Muscle of back (tissue), 3 donors: ENCODE measurements at regions not wholly inside any gene's neighbourhood (a gene's known extent, or its start where the extent isn't known, plus 50 kb on each side); places are given as distances from the start of the nearest gene placed in this dataset.
"Not testable (repeated sequence)": the region's sequence is repeated elsewhere in the genome, so short reads cannot be mapped to it uniquely, and the experiment has no call there.

Source experiments
- DNase-seq, 3 donors: peaks; one replicate each; pipeline versions ENCODE4 v3.0.0 to v3.0.0-alpha.2; 2013

DNA sequence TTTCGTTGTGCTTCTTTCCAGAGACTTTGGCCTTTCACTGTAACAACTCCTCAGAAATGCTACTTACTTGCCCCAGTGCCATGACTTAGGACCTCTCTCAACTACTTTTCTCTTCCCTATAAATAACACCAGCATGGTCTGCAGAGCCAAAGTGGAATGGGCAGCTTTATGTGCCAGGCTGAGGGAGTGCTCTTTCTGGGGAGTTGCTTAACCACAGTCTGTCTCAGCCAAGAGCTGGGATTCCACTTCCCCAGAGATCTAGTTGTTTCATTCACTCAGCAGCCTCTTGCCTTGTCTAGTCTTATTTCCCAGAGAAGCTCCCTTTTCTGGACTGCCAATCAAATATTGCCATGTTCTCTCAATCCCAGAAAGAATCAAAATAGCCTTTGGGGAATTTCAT is 912.2 kb downstream of the GRID1 start:
- DNase-seq: no peak

DNA sequence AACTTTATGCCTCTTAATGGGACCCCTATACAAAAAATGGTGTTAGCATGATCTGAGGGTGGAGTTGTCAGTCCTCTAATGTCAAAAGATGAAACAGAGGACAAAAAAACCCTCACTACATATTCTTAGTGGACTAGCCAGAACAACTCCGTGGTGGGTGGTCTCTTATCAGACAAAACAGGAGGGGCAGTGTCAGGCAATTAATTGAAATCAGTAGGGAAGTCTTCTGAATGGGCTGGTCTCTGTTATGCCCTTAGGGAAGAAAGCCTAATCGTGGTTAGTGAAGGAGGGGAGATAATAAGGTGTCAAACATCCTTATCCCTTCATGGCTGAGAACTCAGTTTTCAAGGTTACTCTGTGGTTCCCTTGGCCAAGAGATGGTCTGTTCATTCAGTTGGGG is 909.4 kb downstream of the GRID1 start:
- no peak for DNase-seq

DNA sequence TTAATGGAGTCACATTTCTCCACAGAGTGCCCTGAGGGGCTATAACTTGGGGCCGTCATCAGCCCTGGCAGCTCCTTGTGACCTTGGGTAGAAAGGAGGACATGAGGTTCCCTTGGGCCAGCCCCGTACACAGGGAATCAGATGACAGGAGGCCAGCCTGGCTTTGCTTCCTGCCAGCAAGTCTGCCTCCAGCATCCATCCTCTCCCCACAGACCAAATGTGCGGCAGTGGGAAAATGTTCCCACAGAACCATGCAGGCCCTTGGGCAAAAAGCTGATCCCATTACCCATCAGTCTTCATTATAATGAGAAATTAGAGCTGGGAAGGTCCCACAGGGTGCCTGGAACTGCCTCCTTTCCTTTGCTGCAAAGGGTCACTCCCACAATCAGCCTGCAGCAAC is 908.3 kb downstream of the GRID1 start:
- DNase-seq: no peak

DNA sequence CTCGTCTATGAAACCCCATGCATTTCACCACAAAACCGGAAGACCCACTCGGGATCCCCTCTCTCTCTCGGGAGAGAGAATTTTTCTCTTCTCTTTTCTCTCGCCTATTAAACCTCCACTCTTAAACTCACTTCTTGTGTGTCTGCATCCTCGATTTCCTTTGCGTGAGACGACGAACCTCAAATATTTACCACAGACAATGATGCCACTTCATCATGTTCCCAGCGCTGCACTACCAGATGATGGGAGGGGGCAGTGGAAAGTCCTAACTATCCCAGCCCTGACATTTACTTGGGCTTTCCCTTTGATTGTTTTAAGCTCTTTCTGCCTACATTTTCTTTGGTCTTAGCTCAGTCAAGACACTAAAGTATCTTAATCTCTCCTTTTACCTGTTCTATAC is 906.7 kb downstream of the GRID1 start:
- DNase-seq: no peak

DNA sequence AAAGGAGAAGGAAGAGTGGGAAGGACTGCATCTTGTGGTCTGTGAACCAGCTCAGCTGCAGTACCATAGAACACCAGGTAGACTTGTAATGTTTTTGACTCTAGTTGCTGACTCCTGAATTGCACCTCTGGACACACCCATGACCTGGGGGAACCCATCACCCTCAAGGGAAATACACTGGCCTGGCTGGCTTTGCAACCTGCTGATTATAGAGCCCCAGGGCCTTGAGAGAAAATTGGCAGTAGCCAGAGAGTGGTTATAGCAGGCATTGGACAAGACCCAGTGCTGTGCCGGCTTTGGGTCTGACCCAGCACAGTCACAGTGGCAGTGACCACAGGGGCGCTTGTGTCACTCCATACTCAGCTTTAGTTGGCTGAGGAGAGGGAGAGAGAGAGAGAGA is 902.3 kb downstream of the GRID1 start:
- DNase-seq: no peak

DNA sequence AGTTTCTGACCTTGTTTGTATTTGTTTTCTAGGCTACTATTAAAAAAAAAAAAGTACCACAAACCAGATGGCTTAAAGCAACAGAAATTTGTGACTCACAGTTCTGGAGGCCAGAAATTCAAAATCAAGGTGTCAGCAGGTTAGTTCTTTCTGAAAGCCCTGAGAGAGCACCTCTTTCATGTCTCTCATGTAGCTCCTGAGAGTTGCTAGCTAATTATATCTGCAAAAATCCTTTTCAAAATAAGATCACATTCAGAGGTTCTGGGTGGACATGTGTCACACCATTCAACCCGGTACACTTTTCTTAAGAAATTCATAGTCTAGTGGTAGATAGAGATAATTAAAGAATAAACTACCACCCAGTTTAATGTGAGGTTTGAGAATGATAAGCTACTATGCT is 888.6 kb downstream of the GRID1 start:
- no peak for DNase-seq

DNA sequence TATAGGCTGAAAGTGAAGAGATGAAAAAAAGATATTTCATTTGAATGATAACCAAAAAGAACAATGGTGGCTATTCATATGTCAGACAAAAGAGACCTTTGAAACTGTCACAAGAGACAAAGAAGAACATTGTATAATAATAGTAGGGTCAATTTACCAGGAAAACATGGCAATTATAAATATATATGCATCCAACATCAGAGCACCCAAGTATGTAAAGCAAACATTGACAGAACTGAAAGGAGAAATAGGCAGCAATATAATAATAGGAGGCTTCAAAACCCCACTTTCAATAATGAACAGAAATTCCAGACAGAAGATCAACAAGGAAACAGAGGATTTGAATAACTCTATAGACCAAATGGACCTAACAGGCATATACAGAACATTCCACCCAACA is 876.2 kb downstream of the GRID1 start:
- DNase-seq: no peak

DNA sequence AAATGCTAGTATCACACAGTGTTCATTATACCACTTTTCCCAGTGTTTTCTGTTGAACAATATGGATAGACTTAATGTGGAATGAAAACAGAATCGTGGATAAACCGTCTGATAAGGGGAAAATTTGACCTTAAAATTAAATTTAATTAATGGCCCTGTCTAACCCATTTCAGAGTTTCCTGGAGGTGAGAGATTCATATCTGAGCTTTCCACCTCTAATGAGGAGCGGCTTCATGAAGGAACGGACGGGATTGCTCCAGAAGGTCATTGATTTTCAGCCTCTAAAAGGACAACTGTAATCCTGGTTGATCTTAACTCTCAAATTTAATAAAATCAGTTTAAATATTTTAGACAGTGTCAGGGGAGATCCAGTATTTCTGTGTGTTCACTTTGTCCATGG is 874.9 kb downstream of the GRID1 start:
- DNase-seq: no peak

DNA sequence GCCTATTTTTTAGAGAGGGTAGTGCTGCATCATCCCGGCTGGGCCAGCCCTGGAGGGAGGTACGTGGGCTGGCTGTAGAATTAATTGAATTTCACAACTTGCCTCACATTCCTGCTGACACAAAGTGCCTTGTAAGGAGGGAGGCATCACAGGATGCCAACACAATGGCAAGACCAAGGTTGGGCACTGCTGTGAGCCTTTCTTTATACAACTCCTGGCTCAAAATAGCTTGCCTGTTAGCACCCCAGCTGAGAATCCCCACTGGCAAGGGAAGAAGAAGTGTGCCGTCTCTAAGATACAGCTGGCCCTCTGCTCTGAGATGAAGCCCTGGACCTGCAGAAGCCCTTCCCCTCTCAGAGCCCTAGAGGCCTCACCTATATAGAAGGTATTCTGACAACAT is 873.9 kb downstream of the GRID1 start:
- no peak for DNase-seq

DNA sequence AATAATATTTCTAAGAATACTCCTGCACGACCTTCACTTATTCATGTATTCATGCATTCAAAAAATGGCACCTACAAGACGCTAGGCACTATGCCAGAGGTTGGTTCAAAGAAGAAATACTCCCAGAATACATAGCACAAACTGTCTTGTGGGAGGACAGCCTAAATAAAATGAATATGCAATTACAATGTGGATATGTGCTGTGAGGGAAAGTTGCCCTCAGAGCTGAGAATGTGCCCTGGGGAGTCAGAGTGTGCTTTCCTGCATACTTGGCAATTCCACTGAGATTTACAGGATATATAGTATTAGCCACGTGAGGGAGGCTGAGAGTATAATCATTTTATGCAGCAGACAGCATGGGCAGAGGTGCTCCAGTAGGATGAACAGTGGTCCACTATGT is 872.9 kb downstream of the GRID1 start:
- DNase-seq: no peak

DNA sequence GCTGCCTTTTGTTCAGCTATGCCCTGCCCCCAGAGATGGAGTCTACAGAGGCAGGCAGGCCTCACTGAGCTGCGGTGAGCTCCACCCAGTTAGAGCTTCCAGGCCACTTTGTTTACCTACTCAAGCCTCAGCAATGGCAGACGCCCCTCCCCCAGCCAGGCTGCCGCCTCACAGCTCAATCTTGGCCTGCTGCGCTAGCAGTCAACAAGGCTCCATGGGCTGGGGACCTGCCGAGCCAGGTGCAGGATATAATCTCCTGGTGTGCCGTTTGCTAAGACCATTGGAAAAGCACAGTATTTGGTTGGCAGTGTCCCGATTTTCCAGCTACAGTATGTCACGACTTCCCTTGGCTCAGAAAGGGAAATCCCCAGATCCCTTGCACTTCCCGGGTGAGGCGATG is 862.0 kb downstream of the GRID1 start:
- not testable (repeated sequence) for DNase-seq

DNA sequence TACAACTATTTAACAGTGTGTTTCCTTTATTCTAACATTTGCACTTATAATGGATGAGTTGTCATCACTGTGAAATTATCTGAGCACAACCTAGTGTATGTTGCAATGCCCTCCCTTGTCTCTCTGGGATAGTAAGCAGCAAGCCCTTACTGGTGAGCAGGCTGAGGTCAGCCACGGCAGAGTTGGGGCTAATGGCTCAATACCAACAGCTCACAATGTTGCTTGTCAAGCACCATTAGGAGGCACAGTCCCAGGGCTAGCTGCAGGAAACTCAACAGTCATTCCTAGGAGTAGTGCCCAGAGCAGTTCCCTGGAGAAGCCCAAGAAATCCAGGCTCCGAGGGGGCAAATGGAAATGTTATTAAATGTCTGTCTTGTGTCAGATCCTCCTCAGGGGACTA is 858.4 kb downstream of the GRID1 start:
- DNase-seq: peak in 1 of 3 donors; percentile 4

DNA sequence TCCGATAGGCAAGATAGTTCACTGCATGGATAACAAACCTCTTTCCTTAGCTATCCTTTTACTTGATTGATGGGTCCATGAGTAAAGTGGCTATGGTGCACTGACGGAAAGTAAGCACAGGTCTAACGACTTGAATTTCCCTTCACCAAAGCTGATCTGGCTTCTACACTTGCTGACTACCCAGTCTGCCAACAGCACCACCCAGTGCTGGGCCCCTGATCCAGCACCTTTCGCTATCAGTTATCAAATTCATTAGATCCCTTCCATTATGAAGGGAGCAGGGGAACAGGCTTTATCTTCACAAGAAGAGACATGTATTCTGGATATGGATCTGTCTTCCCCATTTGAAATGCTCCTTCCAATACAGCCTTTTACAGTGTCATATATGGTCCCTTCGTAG is 855.9 kb downstream of the GRID1 start:
- no peak for DNase-seq

DNA sequence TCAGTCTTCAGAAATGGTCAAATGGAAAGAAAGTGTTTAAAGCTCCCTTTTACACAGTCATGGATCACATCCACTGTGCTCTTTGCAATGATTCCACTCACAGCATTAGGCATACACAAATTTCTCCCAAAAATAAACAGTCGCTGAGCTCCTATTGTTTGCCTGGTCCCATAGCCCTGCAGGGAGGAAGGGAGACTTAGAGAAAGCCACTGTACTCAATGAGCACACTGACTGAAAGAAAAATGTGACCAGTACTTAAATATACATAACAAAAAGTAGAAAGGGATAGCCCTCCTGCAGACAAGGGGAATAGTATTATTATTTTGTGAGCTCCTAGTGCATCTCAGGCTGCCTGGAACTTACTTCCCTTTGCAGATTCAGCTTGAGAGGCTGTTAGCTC is 853.2 kb downstream of the GRID1 start:
- no peak for DNase-seq

DNA sequence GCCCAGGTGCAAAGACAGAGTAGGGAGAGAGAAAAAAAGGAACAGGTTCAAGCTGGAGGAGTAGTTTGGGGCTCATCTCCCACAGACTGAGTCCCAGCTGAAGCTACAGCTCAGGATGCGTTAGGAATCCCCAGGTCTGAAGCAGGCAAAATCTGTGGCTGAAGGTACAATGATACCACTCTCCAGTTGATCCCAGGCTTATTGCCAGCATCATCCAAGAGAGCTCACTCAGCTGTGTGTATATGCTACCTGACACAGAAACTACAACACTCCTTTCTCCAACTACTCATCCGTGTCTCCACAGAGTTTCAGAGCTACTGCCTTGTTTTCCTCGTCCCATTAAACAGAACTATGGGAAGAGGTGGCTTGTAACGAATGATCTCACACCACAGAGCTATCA is 851.3 kb downstream of the GRID1 start:
- no peak for DNase-seq

DNA sequence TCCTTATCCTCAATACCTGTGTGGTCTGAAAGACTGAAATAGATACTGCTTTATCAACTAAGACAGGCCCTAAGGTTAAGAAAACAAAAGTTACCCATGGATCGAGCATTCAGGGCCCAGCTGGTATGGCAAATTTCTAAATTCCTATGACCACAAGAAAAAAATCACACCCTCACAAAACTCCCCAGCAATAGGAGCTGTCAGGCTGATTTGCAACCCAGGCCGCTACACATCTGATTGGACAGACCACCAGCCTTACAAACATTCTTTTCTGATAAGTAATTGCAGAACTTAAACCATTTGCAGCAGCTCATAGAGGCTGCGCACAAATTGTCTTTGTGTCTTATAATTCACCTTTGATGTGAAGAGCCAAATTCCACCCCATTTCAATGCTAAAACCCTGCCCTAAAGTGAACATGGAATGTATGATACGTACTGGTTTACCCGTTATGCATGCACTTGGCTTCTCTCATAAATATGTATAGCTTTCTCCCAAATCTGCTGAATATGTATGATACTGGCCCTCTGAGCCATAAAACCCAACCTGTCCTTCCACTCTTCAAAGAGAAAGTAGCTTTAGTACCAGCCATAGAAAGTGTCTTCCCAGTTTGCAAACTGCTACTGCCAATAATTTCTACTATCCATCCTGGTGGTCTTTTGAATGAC is 842.5 kb downstream of the GRID1 start:
- DNase-seq: no peak

DNA sequence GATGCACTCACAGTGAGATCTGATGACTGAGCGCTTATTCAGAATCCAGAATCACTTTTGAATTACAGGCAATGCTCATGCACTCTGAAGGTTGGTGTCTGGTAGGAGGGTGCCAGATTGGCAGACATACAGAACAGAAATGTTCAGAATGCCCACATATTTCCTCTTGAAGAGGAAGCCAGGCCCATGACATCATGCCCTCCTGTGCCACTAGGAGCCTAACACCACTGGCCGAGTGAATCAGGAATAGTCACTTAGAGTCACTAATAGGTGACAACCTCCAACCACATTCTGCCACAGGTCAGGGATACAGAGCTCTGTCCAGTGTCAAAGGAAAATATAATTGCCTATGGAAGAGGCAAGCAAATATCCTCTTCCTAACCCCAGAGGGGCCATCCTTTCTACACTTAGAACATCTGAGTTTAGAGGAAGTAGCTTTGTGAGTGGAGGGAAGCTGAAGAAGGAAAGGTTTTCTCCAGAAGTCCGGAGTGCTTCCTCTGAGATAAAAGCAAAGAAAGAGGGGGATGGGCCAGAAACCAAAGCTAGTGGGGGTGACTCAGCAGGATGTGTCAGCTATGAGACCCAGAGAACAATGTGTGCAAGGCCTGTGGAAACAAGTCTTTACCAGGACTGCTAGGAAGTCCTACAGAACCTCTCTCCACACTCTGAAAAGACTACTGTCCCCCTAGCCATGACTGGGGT is 838.8 kb downstream of the GRID1 start:
- DNase-seq: no peak

DNA sequence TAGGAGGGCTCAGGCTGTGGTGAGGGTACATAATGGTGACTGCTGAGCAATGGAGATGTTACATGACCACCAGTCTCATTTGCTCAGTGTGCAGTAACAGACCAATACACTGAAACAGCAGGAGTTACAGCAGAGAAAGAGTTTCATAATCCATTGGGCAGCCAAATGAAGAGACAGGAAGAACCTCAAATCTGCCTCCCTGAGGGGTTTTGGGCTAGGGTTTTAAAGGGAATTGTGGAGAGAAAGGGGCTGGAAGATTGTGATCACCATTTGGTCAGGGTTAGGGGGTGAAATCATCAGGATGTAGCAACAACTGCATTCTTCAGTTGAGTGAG is 838.3 kb downstream of the GRID1 start:
- no peak for DNase-seq

DNA sequence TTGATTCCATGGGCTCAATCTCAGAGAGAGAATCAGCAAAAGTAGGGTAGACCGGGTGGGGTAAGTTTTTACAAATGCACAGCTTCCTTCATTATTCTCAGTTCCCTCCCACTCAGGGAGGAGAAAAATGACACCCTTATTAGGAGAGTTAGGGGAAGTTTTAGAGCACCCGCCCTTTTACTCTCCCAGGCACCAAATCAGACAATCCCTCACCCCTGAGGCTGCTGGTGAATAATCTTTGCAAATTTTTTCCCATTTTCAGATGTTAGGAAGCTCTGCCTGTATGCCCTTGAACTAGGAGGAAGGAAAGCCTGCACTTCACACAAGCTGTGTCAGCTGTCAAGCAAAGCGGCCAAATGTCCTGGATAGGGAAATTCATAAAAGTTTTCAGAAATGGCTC is 834.9 kb downstream of the GRID1 start:
- DNase-seq: no peak

DNA sequence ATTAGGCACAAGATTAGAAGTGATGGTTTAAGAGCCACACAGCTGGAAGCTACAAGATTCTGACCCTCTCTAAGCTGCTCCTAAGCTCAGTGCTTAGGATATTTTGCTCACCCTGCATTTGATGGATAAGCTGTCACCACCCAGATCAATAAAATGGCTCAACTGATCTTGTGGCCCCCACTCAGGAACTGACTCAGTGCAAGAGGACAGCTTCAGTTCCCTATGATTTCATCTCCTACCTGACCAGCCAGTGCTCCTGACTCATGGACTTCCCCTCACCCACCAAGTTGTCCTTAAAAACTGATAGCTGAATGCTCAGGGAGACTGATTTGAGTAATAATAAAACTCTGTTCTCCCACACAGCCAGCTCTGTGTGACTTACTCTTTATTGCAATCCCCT is 833.8 kb downstream of the GRID1 start:
- DNase-seq: no peak

DNA sequence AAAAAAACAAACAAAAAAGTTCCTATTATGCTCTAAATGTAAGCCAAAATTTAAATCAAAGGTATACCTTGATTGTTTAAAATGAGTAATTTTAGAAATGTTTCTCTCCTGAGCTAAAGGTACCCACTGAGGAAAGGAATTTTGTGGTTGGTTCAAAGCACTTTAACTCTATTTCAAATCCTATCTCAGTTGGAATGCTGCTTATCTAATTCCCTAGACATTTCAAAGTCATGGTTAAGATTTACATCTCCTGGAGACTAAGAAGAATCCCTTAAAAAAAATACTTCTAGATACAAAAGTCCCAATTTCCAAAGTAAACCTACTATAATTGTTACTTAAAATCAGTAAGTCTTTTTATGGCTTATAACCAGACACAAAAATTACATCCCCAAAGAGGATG is 830.7 kb downstream of the GRID1 start:
- no peak for DNase-seq

DNA sequence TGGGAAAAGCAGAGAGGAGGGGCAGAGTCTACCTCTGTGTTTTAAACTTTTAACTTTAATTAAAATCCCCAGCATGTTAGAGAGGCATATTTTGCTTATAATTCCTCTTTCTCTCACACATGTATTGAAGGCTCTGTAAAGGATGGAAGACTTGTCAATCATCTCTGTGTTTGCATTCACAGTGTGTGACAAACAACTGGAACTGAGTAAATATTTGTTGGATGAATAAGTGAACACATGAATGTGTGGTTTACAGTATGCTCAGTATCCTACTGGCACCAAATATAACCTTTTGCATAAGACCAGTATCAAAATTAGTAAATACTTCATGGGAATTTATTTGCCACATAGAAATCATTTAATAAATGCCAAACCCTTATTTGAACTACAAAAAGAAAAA is 829.0 kb downstream of the GRID1 start:
- no peak for DNase-seq

DNA sequence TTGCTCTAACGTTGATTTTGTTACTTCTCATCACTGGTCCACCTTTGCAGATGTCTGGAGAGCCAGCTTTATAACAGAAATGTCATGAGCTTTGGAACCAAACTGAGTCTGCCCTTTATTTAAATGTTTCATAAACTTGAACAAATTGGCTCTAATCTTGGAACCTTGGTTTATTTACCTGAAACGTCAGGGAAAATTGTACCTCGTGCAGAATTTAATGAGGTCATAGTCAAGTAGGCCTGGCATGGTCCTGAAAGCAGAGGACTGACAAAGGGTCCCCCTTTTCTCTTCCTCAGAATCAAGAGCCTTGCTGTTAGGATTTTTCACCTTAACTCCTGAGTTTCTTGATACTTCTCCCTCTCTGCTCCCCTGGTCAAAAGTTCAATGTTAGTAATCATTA is 828.0 kb downstream of the GRID1 start:
- DNase-seq: no peak

DNA sequence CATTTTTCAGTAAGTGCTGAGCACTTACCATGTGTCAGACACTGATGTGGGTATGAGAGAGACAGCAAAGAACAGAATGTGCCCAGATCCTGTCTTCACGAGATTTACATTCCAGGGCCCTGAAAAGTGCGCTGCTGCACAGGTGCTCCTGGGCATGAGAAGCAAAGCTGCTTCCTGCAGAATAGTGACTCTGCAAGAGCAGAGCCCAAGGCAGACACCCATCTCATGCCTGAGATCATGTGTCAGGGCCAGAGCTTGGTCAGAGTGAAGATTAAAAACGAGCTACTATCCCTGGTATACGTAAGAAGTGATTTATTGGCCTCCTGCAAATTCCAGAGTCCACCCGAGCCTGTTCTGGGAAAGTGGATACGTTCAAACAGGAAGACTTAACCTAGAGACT is 824.4 kb downstream of the GRID1 start:
- DNase-seq: no peak
